ENCODE measurements at regions not wholly inside any gene's neighbourhood (a gene's known extent, or its start where the extent isn't known, plus 50 kb on each side); places are given as distances from the start of the nearest gene placed in this dataset.
"Not testable (repeated sequence)": the region's sequence is repeated elsewhere in the genome, so short reads cannot be mapped to it uniquely, and the experiment has no call there.

- not testable (repeated sequence) for TF ChIP-seq POLR2AphosphoS5 (IDR thresholded peaks at IDR 0.05; ENCODE audit: borderline replicate concordance, low read depth, low read length); EZH2 (IDR thresholded peaks at IDR 0.05); FOXP2 (optimal IDR thresholded peaks at IDR 0.05; ENCODE audit: control extremely low read depth, extremely low read length, insufficient read depth)
Measured at GRCh38 chr9:102337471-102337870, 599.0 kb upstream of the GRIN3A start.

Data from SK-N-MC (cell line).